ENCODE measurements at regions not wholly inside any gene's neighbourhood (a gene's known extent, or its start where the extent isn't known, plus 50 kb on each side); places are given as distances from the start of the nearest gene placed in this dataset.

- Histone ChIP-seq H3K4me3 (ENCODE audit: low read length) (no peak overlapping the region), H3K27me3 (ENCODE audit: insufficient read depth, low read length) (no peaks in the 10 kb centered on the region), H3K36me3 (ENCODE audit: insufficient read depth, low read length) (no peaks in the 10 kb centered on the region), H2AFZ (ENCODE audit: low read depth, low read length) (no peak overlapping the region), H3K9me3 (ENCODE audit: low read length) (no peaks in the 10 kb centered on the region), H3K4me1 (ENCODE audit: insufficient read depth, low read length) (no peaks in the 10 kb centered on the region)
Measured at GRCh38 chr5:155068616-155069100, 55.1 kb downstream of the KIF4B start.

GRCh38 chr5:155069961-155070360, 56.4 kb downstream of the KIF4B start:
- Histone ChIP-seq H3K36me3 (ENCODE audit: insufficient read depth, low read length) (no peaks in the 10 kb centered on the region), H3K4me1 (ENCODE audit: insufficient read depth, low read length) (no peaks in the 10 kb centered on the region), H3K9me3 (ENCODE audit: low read length) (no peaks in the 10 kb centered on the region), H3K4me3 (ENCODE audit: low read length) (no peak overlapping the region), H3K27me3 (ENCODE audit: insufficient read depth, low read length) (no peaks in the 10 kb centered on the region), H2AFZ (ENCODE audit: low read depth, low read length) (no peak overlapping the region)

GRCh38 chr5:155070781-155071180, 57.2 kb downstream of the KIF4B start:
- H3K4me3 ChIP-seq (ENCODE audit: low read length), result no peak overlapping the region
- no peaks in the 10 kb centered on the region for H3K36me3 ChIP-seq (ENCODE audit: insufficient read depth, low read length)

GRCh38 chr5:155076379-155076778, 62.8 kb downstream of the KIF4B start:
- Histone ChIP-seq H2AFZ (ENCODE audit: low read depth, low read length) (no peak overlapping the region), H3K36me3 (ENCODE audit: insufficient read depth, low read length) (no peaks in the 10 kb centered on the region), H3K4me1 (ENCODE audit: insufficient read depth, low read length) (no peaks in the 10 kb centered on the region), H3K9me3 (ENCODE audit: low read length) (no peaks in the 10 kb centered on the region), H3K27me3 (ENCODE audit: insufficient read depth, low read length) (no peaks in the 10 kb centered on the region), H3K4me3 (ENCODE audit: low read length) (no peak overlapping the region)

More at GRCh38 chr5:155070781-155071180, 57.2 kb downstream of the KIF4B start:
- Histone ChIP-seq H2AFZ (ENCODE audit: low read depth, low read length) (no peak overlapping the region), H3K9me3 (ENCODE audit: low read length) (no peaks in the 10 kb centered on the region), H3K4me1 (ENCODE audit: insufficient read depth, low read length) (no peaks in the 10 kb centered on the region), H3K27me3 (ENCODE audit: insufficient read depth, low read length) (no peaks in the 10 kb centered on the region)

GRCh38 chr5:155079698-155080097, 66.1 kb downstream of the KIF4B start:
- Histone ChIP-seq H3K27me3 (ENCODE audit: insufficient read depth, low read length) (no peaks in the 10 kb centered on the region), H3K4me3 (ENCODE audit: low read length) (no peak overlapping the region), H2AFZ (ENCODE audit: low read depth, low read length) (no peak overlapping the region), H3K36me3 (ENCODE audit: insufficient read depth, low read length) (no peaks in the 10 kb centered on the region), H3K9me3 (ENCODE audit: low read length) (no peaks in the 10 kb centered on the region), H3K4me1 (ENCODE audit: insufficient read depth, low read length) (no peaks in the 10 kb centered on the region)

GRCh38 chr5:155080721-155081120, 67.2 kb downstream of the KIF4B start:
- no peaks in the 10 kb centered on the region for H3K27me3 ChIP-seq (ENCODE audit: insufficient read depth, low read length)
- H2AFZ ChIP-seq (ENCODE audit: low read depth, low read length), result no peak overlapping the region
- H3K9me3 ChIP-seq (ENCODE audit: low read length), result no peaks in the 10 kb centered on the region
- no peaks in the 10 kb centered on the region for H3K36me3 ChIP-seq (ENCODE audit: insufficient read depth, low read length)
- no peaks in the 10 kb centered on the region for H3K4me1 ChIP-seq (ENCODE audit: insufficient read depth, low read length)
- no peak overlapping the region for H3K4me3 ChIP-seq (ENCODE audit: low read length)

- Histone ChIP-seq H3K27me3 (ENCODE audit: insufficient read depth, low read length) (no peaks in the 10 kb centered on the region), H2AFZ (ENCODE audit: low read depth, low read length) (no peak overlapping the region), H3K9me3 (ENCODE audit: low read length) (no peaks in the 10 kb centered on the region), H3K4me3 (ENCODE audit: low read length) (no peak overlapping the region), H3K36me3 (ENCODE audit: insufficient read depth, low read length) (no peaks in the 10 kb centered on the region), H3K4me1 (ENCODE audit: insufficient read depth, low read length) (no peaks in the 10 kb centered on the region)
Measured at GRCh38 chr5:155081618-155082017, 68.1 kb downstream of the KIF4B start.

GRCh38 chr5:155082401-155082800, 68.8 kb downstream of the KIF4B start:
- Histone ChIP-seq H2AFZ (ENCODE audit: low read depth, low read length) (no peak overlapping the region), H3K4me3 (ENCODE audit: low read length) (no peak overlapping the region), H3K27me3 (ENCODE audit: insufficient read depth, low read length) (no peaks in the 10 kb centered on the region), H3K4me1 (ENCODE audit: insufficient read depth, low read length) (no peaks in the 10 kb centered on the region), H3K36me3 (ENCODE audit: insufficient read depth, low read length) (no peaks in the 10 kb centered on the region), H3K9me3 (ENCODE audit: low read length) (no peaks in the 10 kb centered on the region)

GRCh38 chr5:155085282-155085989, 71.9 kb downstream of the KIF4B start:
- Histone ChIP-seq H3K4me1 (ENCODE audit: insufficient read depth, low read length) (no peaks in the 10 kb centered on the region), H3K9me3 (ENCODE audit: low read length) (no peaks in the 10 kb centered on the region), H3K27me3 (ENCODE audit: insufficient read depth, low read length) (peaks cover 2% of the 10 kb centered on the region), H2AFZ (ENCODE audit: low read depth, low read length) (no peak overlapping the region), H3K4me3 (ENCODE audit: low read length) (no peak overlapping the region), H3K36me3 (ENCODE audit: insufficient read depth, low read length) (no peaks in the 10 kb centered on the region)

GRCh38 chr5:155087036-155087435, 73.5 kb downstream of the KIF4B start:
- no peaks in the 10 kb centered on the region for H3K4me1 ChIP-seq (ENCODE audit: insufficient read depth, low read length)
- no peak overlapping the region for H2AFZ ChIP-seq (ENCODE audit: low read depth, low read length)
- H3K4me3 ChIP-seq (ENCODE audit: low read length), result no peak overlapping the region
- H3K27me3 ChIP-seq (ENCODE audit: insufficient read depth, low read length), result peaks cover 2% of the 10 kb centered on the region
- no peaks in the 10 kb centered on the region for H3K9me3 ChIP-seq (ENCODE audit: low read length)
- H3K36me3 ChIP-seq (ENCODE audit: insufficient read depth, low read length), result no peaks in the 10 kb centered on the region

GRCh38 chr5:155088811-155089210, 75.3 kb downstream of the KIF4B start:
- Histone ChIP-seq H2AFZ (ENCODE audit: low read depth, low read length) (no peak overlapping the region), H3K4me1 (ENCODE audit: insufficient read depth, low read length) (no peaks in the 10 kb centered on the region), H3K4me3 (ENCODE audit: low read length) (no peak overlapping the region), H3K9me3 (ENCODE audit: low read length) (no peaks in the 10 kb centered on the region), H3K36me3 (ENCODE audit: insufficient read depth, low read length) (no peaks in the 10 kb centered on the region), H3K27me3 (ENCODE audit: insufficient read depth, low read length) (peaks cover 2% of the 10 kb centered on the region)

GRCh38 chr5:155089643-155090042, 76.1 kb downstream of the KIF4B start:
- Histone ChIP-seq H3K4me3 (ENCODE audit: low read length) (no peak overlapping the region), H3K4me1 (ENCODE audit: insufficient read depth, low read length) (no peaks in the 10 kb centered on the region), H3K36me3 (ENCODE audit: insufficient read depth, low read length) (no peaks in the 10 kb centered on the region), H3K9me3 (ENCODE audit: low read length) (no peaks in the 10 kb centered on the region), H3K27me3 (ENCODE audit: insufficient read depth, low read length) (peaks cover 2% of the 10 kb centered on the region), H2AFZ (ENCODE audit: low read depth, low read length) (no peak overlapping the region)

GRCh38 chr5:155091063-155091648, 77.6 kb downstream of the KIF4B start:
- Histone ChIP-seq H3K4me1 (ENCODE audit: insufficient read depth, low read length) (no peaks in the 10 kb centered on the region), H3K27me3 (ENCODE audit: insufficient read depth, low read length) (peaks cover 2% of the 10 kb centered on the region), H3K9me3 (ENCODE audit: low read length) (no peaks in the 10 kb centered on the region), H3K4me3 (ENCODE audit: low read length) (no peak overlapping the region), H3K36me3 (ENCODE audit: insufficient read depth, low read length) (no peaks in the 10 kb centered on the region), H2AFZ (ENCODE audit: low read depth, low read length) (no peak overlapping the region)
